GM23248 (cell line): ENCODE measurements at regions not wholly inside any gene's neighbourhood (a gene's known extent, or its start where the extent isn't known, plus 50 kb on each side); places are given as distances from the start of the nearest gene placed in this dataset.

Experiments used
- EZH2 ChIP-seq: fragments of 200-600 bp; sonication (generic); IDR thresholded peaks from 2 replicates; pipeline ENCODE4 v1.6.1; 2018; ENCODE audit warnings: antibody characterized with exemption, mild to moderate bottlenecking; ENCODE audit not compliant: insufficient read depth, poor library complexity, severe bottlenecking
- EZH2phosphoT487 ChIP-seq: fragments of 200-600 bp; sonication (generic); IDR thresholded peaks from 2 replicates; pipeline ENCODE4 v1.6.1; 2018; ENCODE audit warnings: antibody characterized with exemption, moderate library complexity, mild to moderate bottlenecking, low read depth; ENCODE audit not compliant: insufficient read depth

DNA sequence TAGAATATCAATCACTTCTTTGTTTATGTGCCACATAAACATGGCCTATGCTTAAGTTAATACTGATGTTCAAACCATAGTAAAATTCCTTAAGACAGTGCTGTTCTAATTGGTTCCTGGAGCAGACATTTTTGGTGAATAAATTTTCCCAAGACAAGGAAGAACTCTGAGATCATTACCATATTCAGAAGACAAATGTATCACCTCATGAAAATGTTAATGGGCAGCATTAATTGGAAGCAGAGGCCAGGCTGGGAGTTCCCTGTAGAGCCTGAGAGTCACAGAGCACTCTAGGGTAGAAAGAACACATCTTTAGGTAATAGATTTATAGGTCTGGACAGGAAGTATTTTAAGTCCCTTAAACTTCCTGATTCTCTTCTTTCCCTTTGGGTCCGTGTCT lies 240.2 kb downstream of the MAN2A1 start:
- TF ChIP-seq EZH2 (no peak), EZH2phosphoT487 (no peak)
